ENCODE measurements at regions not wholly inside any gene's neighbourhood (a gene's known extent, or its start where the extent isn't known, plus 50 kb on each side); places are given as distances from the start of the nearest gene placed in this dataset.
"Not testable (repeated sequence)": the region's sequence is repeated elsewhere in the genome, so short reads cannot be mapped to it uniquely, and the experiment has no call there.

- TF ChIP-seq, protein P1, sequence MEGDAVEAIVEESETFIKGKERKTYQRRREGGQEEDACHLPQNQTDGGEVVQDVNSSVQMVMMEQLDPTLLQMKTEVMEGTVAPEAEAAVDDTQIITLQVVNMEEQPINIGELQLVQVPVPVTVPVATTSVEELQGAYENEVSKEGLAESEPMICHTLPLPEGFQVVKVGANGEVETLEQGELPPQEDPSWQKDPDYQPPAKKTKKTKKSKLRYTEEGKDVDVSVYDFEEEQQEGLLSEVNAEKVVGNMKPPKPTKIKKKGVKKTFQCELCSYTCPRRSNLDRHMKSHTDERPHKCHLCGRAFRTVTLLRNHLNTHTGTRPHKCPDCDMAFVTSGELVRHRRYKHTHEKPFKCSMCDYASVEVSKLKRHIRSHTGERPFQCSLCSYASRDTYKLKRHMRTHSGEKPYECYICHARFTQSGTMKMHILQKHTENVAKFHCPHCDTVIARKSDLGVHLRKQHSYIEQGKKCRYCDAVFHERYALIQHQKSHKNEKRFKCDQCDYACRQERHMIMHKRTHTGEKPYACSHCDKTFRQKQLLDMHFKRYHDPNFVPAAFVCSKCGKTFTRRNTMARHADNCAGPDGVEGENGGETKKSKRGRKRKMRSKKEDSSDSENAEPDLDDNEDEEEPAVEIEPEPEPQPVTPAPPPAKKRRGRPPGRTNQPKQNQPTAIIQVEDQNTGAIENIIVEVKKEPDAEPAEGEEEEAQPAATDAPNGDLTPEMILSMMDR (IDR thresholded peaks at IDR 0.05; ENCODE audit: insufficient read depth, low read depth, low read length): not testable (repeated sequence)
- not testable (repeated sequence) for TF ChIP-seq EZH2 (IDR thresholded peaks at IDR 0.05; ENCODE audit: insufficient read depth, low read length)
These were observed 530.1 kb downstream of the SLC6A15 start for GRCh38 chr12:84382486-84382885.

All from astrocyte (in vitro differentiated cells and primary cell).